ENCODE measurements at regions not wholly inside any gene's neighbourhood (a gene's known extent, or its start where the extent isn't known, plus 50 kb on each side); places are given as distances from the start of the nearest gene placed in this dataset.
A peak's percentile ranks its signal among the peaks of the same experiment; 100 is the strongest.

GRCh38 chr1:170318736-170319135 lies 173.0 kb downstream of the NTMT2 start:
- H3K36me3 ChIP-seq: no peaks in the 10 kb centered on the region
- no peak overlapping the region for H3K4me3 ChIP-seq
- H3K9me3 ChIP-seq: peaks cover 0 to 6% (median 0%) of the 10 kb centered on the region in 4 donors
- no peak overlapping the region for H3K27ac ChIP-seq
- TF ChIP-seq POLR2A (IDR thresholded peaks at IDR 0.05) (no peak), EP300 (IDR thresholded peaks at IDR 0.05) (no peak), CTCF (IDR thresholded peaks at IDR 0.05) (no peak)
- peaks cover 0 to 3% (median 0%) of the 10 kb centered on the region in 4 donors for H3K4me1 ChIP-seq
- no peaks in the 10 kb centered on the region for H3K27me3 ChIP-seq
- no peak for DNase-seq (ENCODE audit: low spot score in 2 of 2)

GRCh38 chr1:170321113-170321512 lies 175.4 kb downstream of the NTMT2 start:
- H3K27me3 ChIP-seq: no peaks in the 10 kb centered on the region
- 85 to 96% methylated on average over 6 of the region's 6 CpGs for WGBS, 2 donors
- TF ChIP-seq EP300 (IDR thresholded peaks at IDR 0.05): no peak
- no peak for TF ChIP-seq CTCF (IDR thresholded peaks at IDR 0.05)
- TF ChIP-seq POLR2A (IDR thresholded peaks at IDR 0.05): no peak
- DNase-seq (ENCODE audit: low spot score in 2 of 2): no peak
- H3K4me1 ChIP-seq: no peaks in the 10 kb centered on the region
- H3K36me3 ChIP-seq: no peaks in the 10 kb centered on the region
- H3K9me3 ChIP-seq: peaks cover 0 to 6% (median 0%) of the 10 kb centered on the region in 4 donors
- H3K4me3 ChIP-seq: no peak overlapping the region
- H3K27ac ChIP-seq: no peak overlapping the region

- Histone ChIP-seq H3K4me3 (no peak overlapping the region), H3K27ac (no peak overlapping the region), H3K9me3 (peaks cover 0 to 6% (median 0%) of the 10 kb centered on the region in 4 donors), H3K36me3 (no peaks in the 10 kb centered on the region), H3K27me3 (no peaks in the 10 kb centered on the region), H3K4me1 (no peaks in the 10 kb centered on the region)
- TF ChIP-seq CTCF (IDR thresholded peaks at IDR 0.05) (no peak), POLR2A (IDR thresholded peaks at IDR 0.05) (no peak), EP300 (IDR thresholded peaks at IDR 0.05) (no peak)
- WGBS, 2 donors: 95 to 98% methylated on average over 1 of the region's 1 CpG
- no peak for DNase-seq (ENCODE audit: low spot score in 2 of 2)
Observed at GRCh38 chr1:170326186-170326585, 180.4 kb downstream of the NTMT2 start.

DNA sequence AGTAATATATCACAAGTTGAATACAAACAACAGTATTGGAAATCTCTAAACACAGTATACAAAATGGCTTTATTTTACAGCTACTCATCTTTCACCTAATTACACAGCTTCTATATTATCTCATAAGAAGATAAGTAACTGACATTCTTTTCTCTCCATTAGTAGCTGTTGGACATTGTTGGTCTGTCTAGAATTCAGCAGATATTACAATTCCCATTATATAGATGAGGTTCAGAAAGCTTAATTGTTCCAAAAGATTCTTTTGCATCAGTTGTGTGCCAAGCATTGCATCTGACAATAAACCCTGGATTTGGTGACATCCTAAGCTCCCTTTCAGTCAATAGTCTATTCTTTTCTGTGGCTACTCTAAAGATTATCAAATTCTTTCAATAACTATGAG lies 187.0 kb downstream of the NTMT2 start:
- Histone ChIP-seq H3K4me1 (peaks cover 0 to 6% (median 0%) of the 10 kb centered on the region in 4 donors), H3K9me3 (no peaks in the 10 kb centered on the region), H3K4me3 (no peak overlapping the region), H3K36me3 (no peaks in the 10 kb centered on the region), H3K27me3 (no peaks in the 10 kb centered on the region), H3K27ac (no peak overlapping the region)
- TF ChIP-seq CTCF (IDR thresholded peaks at IDR 0.05) (no peak), EP300 (IDR thresholded peaks at IDR 0.05) (no peak), POLR2A (IDR thresholded peaks at IDR 0.05) (no peak)
- no peak for DNase-seq (ENCODE audit: low spot score in 2 of 2)

GRCh38 chr1:170337413-170337994 lies 191.7 kb downstream of the NTMT2 start:
- no peak for DNase-seq (ENCODE audit: low spot score in 2 of 2)
- 54 to 73% methylated on average over 6 of the region's 6 CpGs for WGBS, 2 donors

More at GRCh38 chr1:170337413-170337994, 191.7 kb downstream of the NTMT2 start:
- Histone ChIP-seq H3K4me1 (peaks cover 0 to 12% (median 0%) of the 10 kb centered on the region in 4 donors), H3K9me3 (no peaks in the 10 kb centered on the region), H3K4me3 (no peak overlapping the region), H3K36me3 (no peaks in the 10 kb centered on the region), H3K27me3 (no peaks in the 10 kb centered on the region), H3K27ac (peak overlapping the region in 2 of 4 donors; percentile 46 to 49)
- no peak for TF ChIP-seq CTCF (IDR thresholded peaks at IDR 0.05)
- no peak for TF ChIP-seq EP300 (IDR thresholded peaks at IDR 0.05)
- no peak for TF ChIP-seq POLR2A (IDR thresholded peaks at IDR 0.05)

Data from tibial nerve (tissue), 4 donors.